DLD1 (cell line): ENCODE measurements at regions not wholly inside any gene's neighbourhood (a gene's known extent, or its start where the extent isn't known, plus 50 kb on each side); places are given as distances from the start of the nearest gene placed in this dataset.
"Not testable (repeated sequence)": the region's sequence is repeated elsewhere in the genome, so short reads cannot be mapped to it uniquely, and the experiment has no call there.

Experiments
- in situ Hi-C: cut with HindIII; loops from 2 replicates; pipeline ENCODE4 v1.10.0; 2017; ENCODE audit warnings: low sequenced_read_pairs

DNA sequence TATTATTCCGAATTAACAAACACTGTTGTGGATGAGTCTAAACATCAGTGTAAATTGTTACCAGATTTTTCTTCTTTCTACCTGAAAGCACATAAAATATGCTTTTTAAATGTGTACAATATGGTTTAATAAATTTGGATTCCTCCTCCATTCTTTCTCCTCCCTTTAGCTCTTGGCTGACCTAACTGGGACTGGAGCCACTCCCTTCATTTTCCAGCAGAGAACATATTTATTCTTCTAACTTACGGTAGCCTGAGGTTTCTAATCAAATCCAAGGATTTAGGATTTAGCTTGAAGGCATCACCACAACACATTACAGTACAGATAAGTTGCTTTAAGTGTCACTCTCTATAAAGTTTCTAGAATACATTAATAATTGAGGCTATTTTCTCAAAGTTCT lies 88.2 kb upstream of the SEMA3C start:
- in situ Hi-C loops = no loop called here

DNA sequence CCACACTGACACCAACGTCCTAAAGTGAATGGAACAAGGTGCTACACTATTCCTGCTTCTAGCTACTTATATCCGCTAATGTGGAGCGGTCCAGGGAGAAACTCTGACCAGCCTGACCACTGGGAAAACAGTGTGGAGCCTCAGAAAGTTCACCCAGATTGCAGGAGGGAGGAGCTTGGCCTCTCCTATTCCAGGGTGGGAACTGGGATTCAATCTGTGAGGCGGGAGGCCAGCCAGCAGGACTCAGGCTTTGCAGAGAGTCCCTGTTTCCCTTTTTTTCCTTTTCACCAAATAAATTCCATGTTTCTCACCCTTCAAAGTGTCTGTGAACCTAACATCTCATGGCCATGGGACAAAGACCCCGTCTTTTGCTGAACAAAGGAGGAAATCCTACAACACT lies 86.4 kb upstream of the SEMA3C start:
- in situ Hi-C loops = no loop called here

DNA sequence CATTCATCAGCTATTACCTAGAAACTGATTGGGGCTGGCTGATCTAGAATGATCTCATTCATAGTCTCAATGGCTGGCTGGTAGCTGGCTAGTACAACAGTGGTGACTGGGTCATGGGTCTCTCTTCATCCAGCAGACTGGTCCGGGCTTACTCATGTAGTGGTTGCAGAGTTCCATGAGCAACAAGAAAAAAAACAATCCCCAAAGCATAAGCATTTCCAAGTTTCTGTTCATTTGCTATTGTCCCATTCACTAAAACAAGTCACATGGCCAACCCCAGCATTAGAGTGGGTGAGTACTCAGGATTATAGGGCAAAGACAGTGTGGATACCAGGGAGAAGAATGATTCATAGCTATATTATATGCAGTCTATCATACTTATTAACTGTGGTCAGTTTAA lies 85.2 kb upstream of the SEMA3C start:
- in situ Hi-C loops = no loop called here

- in situ Hi-C loops = no loop called here
These were observed 84.5 kb upstream of the SEMA3C start for GRCh38 chr7:81003326-81003725.

DNA sequence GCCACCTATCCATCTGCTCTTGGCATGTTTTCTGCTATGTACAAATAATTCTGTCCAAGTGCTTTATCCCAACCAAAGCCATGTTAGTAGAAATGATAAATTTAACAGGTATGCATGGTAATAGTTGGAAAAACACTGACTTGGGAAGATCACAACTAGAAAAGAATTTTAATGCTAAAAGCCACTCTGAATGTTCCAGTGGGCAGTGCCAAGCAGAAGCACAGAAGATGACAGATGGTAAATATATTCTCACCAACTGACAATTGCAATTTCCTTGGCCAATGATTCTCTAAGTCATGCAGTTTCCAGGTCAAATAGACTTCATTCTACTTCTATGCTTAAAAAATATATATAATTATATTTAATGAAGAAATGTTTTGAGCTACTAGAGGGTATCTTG lies 83.6 kb upstream of the SEMA3C start:
- in situ Hi-C loops = no loop called here

DNA sequence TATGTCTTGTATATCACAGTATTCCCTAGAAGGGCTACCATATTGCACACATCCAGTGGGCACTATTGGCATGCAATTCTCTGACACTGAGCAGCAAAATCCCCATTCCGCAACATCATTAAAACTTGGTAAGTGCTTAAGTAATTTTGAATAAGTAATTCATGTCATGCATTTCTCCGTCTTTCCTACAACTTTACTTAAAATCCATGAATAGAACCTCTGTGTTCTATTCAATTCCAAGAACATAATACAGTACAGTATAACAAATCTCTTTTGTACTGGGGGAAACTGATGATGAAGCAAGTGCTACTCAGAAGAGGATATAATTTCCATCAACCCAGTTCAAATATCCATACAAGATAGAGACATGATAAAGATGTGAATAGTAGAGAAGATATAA lies 80.9 kb upstream of the SEMA3C start:
- in situ Hi-C loops = no loop called here

- in situ Hi-C loops = no loop called here
These were observed 80.2 kb upstream of the SEMA3C start for GRCh38 chr7:80999100-80999499.

DNA sequence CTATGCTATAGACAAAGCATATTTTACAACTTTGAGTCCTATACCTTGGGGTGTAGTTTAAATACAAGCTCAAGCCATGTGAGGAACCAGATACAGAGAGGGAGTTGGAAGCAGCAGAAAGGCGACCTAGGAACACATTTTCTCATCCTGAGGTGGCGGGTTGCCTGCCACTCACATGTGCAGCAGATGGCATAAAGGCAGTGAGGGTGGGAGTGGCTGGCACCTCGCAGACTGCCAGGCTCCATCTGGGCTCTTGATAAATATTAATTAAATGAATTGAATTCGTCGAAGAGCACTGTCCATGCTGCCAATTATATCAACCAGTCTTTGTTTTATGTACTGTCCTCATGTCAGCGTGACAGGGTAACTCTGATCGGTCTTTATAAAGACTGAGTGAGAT lies 79.0 kb upstream of the SEMA3C start:
- in situ Hi-C loops = no loop called here

GRCh38 chr7:80996236-80996635 lies 77.4 kb upstream of the SEMA3C start:
- in situ Hi-C loops = not testable (repeated sequence)

GRCh38 chr7:80991654-80992053 lies 72.8 kb upstream of the SEMA3C start:
- in situ Hi-C loops = no loop called here

DNA sequence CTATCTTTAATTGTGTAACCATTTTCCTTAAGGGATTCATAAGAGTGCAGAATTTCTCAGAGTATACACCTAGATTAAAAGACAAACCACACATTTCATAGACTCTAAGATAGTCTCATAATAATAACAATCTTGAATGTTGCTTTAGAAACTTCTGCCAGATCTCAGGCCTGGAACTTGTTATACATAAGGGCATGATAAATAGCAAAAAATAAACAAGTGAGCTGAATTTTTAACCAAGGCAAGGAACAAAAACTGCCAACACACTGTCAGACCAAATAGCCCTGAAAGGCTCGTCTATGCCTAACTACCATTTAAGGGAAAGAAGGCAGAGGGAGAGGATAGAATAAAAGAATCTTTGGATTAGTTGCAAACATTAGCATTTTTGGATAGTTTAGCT lies 65.8 kb upstream of the SEMA3C start:
- in situ Hi-C loops = no loop called here

GRCh38 chr7:80981405-80981804 lies 62.6 kb upstream of the SEMA3C start:
- in situ Hi-C loops = no loop called here

DNA sequence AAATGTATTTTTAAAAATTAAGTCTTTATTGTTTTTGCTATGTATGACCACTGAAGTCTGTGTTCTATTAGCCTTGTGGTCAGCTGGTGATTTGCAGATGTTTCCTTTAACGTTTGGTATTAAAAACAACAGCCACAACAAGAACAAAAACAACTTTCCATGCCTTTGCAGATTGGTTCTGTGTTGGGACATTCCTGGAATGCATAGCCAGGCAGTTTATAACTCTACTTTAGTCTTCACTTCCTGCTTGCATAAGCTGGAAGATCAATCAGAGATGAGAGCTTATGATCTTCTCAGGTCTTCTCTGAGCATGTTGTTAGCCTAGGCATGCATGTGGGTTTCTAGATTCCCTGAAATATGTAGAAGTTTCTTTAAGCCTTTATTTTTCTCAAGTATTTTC lies 58.9 kb upstream of the SEMA3C start:
- in situ Hi-C loops = no loop called here

- in situ Hi-C loops = no loop called here
These were observed 55.8 kb upstream of the SEMA3C start for GRCh38 chr7:80974396-80975358.

DNA sequence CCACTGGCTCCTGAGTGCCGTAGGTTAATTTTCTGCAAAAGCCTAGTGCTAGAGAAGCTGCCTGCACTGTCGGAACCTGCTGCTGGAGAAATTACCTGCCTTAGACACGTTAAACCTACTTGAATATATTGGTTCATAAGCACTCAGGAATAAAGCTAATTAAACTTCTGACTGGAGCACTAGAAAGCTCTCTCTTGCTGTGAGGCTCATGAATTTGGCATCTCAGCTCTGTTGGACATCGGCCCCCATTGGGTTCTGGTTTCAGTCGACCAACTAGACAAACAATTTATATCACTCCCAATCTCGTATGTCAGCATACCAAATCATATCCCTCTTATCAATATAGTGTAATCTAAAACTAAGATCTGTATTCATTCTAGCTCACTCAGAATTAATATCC lies 52.4 kb upstream of the SEMA3C start:
- in situ Hi-C loops = no loop called here
